ENCODE measurements at regions not wholly inside any gene's neighbourhood (a gene's known extent, or its start where the extent isn't known, plus 50 kb on each side); places are given as distances from the start of the nearest gene placed in this dataset.
"Not testable (repeated sequence)": the region's sequence is repeated elsewhere in the genome, so short reads cannot be mapped to it uniquely, and the experiment has no call there.

DNA sequence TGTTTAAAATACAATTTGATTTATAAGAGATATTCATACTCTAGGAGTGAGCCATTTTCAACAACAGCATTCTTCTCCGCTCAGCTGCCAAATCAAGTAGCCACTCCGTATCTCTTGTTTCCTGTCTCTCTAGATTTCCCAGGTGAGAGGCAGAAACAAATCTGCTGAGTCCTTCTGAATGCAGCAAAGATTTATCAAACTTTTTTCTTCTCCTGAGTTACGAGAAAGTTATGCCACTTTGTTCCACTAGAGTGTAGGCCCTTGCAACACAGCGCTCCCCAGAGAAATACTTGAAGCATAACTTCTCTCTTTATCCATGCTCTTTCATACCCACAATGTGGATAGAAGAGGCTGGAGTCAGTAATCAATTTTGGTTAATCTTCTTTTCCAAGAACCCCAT lies 1960.8 kb downstream of the OLFM4 start:
- Histone ChIP-seq H3K4me1 (ENCODE audit: control insufficient read depth, insufficient read depth, low read length) (peaks cover 5% of the 10 kb centered on the region; the same call in 1 of the 2 replicates), H3K9me3 (ENCODE audit: control insufficient read depth, insufficient read depth, low read length) (no peaks in the 10 kb centered on the region), H3K4me3 (ENCODE audit: low read depth, low read length) (no peak overlapping the region), H3K9ac (ENCODE audit: low read depth, low read length) (no peak overlapping the region; the same call in 1 of the 2 replicates), H3K27ac (ENCODE audit: low read depth, low read length) (no peak overlapping the region), H3K36me3 (ENCODE audit: control insufficient read depth, insufficient read depth, low read length) (no peaks in the 10 kb centered on the region), H3K27me3 (ENCODE audit: control insufficient read depth, insufficient read depth, low read length) (no peaks in the 10 kb centered on the region)

DNA sequence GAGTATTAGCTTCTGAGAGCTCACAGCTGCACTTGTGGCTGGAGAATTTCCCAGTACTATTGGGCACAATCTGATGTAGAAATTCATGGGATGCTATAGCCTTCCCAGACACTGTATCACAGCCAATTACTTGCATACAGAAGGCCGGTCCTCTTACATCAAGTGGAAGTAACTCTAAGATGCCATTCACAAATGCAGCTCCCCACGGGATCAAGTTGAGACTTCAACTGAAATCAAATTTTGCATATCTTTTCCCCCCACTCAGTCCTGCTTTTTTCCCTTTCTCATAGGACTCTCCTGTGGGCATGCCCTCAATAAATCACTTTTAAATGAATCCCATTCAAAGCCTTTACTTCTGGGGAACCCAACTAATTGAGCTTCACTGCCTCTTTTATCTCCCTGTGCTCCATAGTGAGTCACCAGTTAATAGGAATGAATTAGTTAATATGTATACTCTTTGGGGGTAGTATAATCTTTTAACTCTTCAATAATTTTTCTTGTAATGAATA lies 1970.8 kb downstream of the OLFM4 start:
- Histone ChIP-seq H3K9ac (ENCODE audit: low read depth, low read length) (0 out of 2 replicates have a peak overlapping the region, but pooled peaks have one; percentile 30), H3K27ac (ENCODE audit: low read depth, low read length) (peak overlapping the region; percentile 91)

DNA sequence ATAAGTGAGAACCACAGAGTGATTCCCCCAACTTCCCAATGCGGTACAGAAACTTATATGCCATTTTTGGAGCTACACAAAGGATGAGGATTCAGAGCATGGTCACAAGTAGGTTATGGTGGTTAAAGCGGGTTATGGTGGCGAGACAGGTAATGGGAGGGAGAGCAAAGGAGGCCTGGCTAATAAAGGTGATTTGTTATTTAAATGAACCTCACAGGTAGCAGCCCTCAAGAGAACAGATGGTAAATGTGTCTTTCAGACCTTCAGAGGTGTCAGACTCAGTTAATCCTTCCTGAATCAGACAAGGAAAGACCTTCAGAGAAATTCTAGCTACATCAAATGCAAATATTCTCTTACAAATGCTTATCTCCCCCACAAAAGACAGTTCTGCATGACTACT lies 1971.4 kb downstream of the OLFM4 start:
- no peak overlapping the region; the same call in 1 of the 2 replicates for H3K4me3 ChIP-seq (ENCODE audit: low read depth, low read length)
- peak overlapping the region; percentile 91 for H3K27ac ChIP-seq (ENCODE audit: low read depth, low read length)
- no peaks in the 10 kb centered on the region for H3K27me3 ChIP-seq (ENCODE audit: control insufficient read depth, insufficient read depth, low read length)
- H3K36me3 ChIP-seq (ENCODE audit: control insufficient read depth, insufficient read depth, low read length), result peaks cover 4% of the 10 kb centered on the region; the same call in 1 of the 2 replicates
- peaks cover 33% of the 10 kb centered on the region for H3K4me1 ChIP-seq (ENCODE audit: control insufficient read depth, insufficient read depth, low read length)
- 0 out of 2 replicates have a peak overlapping the region, but pooled peaks have one; percentile 30 for H3K9ac ChIP-seq (ENCODE audit: low read depth, low read length)
- peaks cover 22% of the 10 kb centered on the region for H3K9me3 ChIP-seq (ENCODE audit: control insufficient read depth, insufficient read depth, low read length)

More for the DNA sequence above, 1970.8 kb downstream of the OLFM4 start:
- peaks cover 33% of the 10 kb centered on the region for H3K4me1 ChIP-seq (ENCODE audit: control insufficient read depth, insufficient read depth, low read length)
- H3K27me3 ChIP-seq (ENCODE audit: control insufficient read depth, insufficient read depth, low read length), result no peaks in the 10 kb centered on the region
- H3K9me3 ChIP-seq (ENCODE audit: control insufficient read depth, insufficient read depth, low read length), result peaks cover 20% of the 10 kb centered on the region
- H3K4me3 ChIP-seq (ENCODE audit: low read depth, low read length), result no peak overlapping the region
- peaks cover 4% of the 10 kb centered on the region; the same call in 1 of the 2 replicates for H3K36me3 ChIP-seq (ENCODE audit: control insufficient read depth, insufficient read depth, low read length)

DNA sequence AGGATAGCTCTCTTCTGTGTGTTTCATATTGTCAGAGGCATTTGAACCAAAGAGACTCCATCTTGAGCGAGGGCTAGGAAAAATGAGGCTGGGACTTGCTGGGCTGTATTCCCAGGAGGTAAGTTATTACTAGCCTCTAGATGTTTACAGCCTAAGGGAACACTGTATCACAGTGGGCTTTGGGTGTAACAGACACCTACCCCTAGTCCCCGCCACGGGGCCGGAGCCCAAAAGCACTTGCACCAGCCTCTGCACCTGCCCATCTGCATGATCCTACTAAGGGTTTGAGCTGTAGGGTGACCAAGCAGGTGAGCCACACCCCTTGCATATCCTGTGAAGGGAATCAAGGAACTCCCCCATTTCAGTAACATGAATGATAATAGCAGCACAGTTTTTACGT lies 1972.2 kb downstream of the OLFM4 start:
- peak overlapping the region; percentile 91 for H3K27ac ChIP-seq (ENCODE audit: low read depth, low read length)
- H3K9me3 ChIP-seq (ENCODE audit: control insufficient read depth, insufficient read depth, low read length), result peaks cover 14% of the 10 kb centered on the region
- peaks cover 2% of the 10 kb centered on the region; the same call in 1 of the 2 replicates for H3K36me3 ChIP-seq (ENCODE audit: control insufficient read depth, insufficient read depth, low read length)
- H3K9ac ChIP-seq (ENCODE audit: low read depth, low read length), result no peak overlapping the region
- peaks cover 33% of the 10 kb centered on the region for H3K4me1 ChIP-seq (ENCODE audit: control insufficient read depth, insufficient read depth, low read length)
- no peak overlapping the region for H3K4me3 ChIP-seq (ENCODE audit: low read depth, low read length)
- H3K27me3 ChIP-seq (ENCODE audit: control insufficient read depth, insufficient read depth, low read length), result no peaks in the 10 kb centered on the region

DNA sequence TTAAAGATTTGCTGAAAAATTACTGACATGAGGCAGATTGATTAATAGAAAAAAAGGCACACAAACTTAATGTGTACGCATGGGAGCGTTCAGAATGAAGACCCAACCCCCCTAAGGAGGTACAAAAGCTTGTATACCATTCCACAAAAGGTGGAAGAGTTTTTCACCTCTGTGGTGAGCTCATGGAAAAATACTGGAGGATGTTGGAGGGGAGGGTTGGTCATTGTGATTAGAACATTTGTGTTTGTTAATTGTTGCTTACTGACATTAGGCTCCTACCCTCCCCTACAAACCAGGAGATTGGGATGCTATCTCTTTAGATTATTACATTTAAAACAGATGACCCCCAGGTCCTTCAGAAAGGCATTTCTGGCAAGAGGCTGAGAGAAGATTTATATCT lies 1973.3 kb downstream of the OLFM4 start:
- peaks cover 4% of the 10 kb centered on the region; the same call in 1 of the 2 replicates for H3K9me3 ChIP-seq (ENCODE audit: control insufficient read depth, insufficient read depth, low read length)

DNA sequence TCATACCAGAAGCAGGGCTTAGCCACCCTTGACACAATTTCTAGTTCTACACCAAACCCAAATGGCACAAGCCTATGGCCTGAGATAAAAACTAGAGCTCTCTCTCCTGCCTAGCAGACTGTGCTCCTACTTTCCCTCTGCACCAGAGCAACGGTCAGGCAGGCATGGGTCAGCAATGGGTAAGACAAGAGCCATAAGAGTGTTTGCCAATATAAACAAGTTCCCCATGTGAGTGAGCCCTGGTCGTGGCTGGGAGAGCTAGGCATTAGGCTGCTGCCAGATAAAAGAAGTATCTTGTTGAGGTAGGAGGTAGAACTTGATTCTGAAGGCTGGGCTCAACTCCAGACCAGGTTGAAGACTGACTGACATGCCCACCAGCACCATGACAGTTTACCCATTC lies 1979.1 kb downstream of the OLFM4 start:
- no peaks in the 10 kb centered on the region for H3K36me3 ChIP-seq (ENCODE audit: control insufficient read depth, insufficient read depth, low read length)
- H3K4me1 ChIP-seq (ENCODE audit: control insufficient read depth, insufficient read depth, low read length), result 0 out of 2 replicates have a peak, but pooled peaks cover 2% of the 10 kb centered on the region
- H3K4me3 ChIP-seq (ENCODE audit: low read depth, low read length), result no peak overlapping the region
- H3K9me3 ChIP-seq (ENCODE audit: control insufficient read depth, insufficient read depth, low read length), result 0 out of 2 replicates have a peak, but pooled peaks cover 3% of the 10 kb centered on the region
- H3K9ac ChIP-seq (ENCODE audit: low read depth, low read length), result no peak overlapping the region
- H3K27ac ChIP-seq (ENCODE audit: low read depth, low read length), result no peak overlapping the region
- H3K27me3 ChIP-seq (ENCODE audit: control insufficient read depth, insufficient read depth, low read length), result no peaks in the 10 kb centered on the region

More for the DNA sequence above, 1973.3 kb downstream of the OLFM4 start:
- Histone ChIP-seq H3K4me3 (ENCODE audit: low read depth, low read length) (no peak overlapping the region), H3K36me3 (ENCODE audit: control insufficient read depth, insufficient read depth, low read length) (no peaks in the 10 kb centered on the region; the same call in 1 of the 2 replicates), H3K27me3 (ENCODE audit: control insufficient read depth, insufficient read depth, low read length) (no peaks in the 10 kb centered on the region), H3K4me1 (ENCODE audit: control insufficient read depth, insufficient read depth, low read length) (peaks cover 33% of the 10 kb centered on the region), H3K9ac (ENCODE audit: low read depth, low read length) (no peak overlapping the region), H3K27ac (ENCODE audit: low read depth, low read length) (peak overlapping the region; percentile 91)

DNA sequence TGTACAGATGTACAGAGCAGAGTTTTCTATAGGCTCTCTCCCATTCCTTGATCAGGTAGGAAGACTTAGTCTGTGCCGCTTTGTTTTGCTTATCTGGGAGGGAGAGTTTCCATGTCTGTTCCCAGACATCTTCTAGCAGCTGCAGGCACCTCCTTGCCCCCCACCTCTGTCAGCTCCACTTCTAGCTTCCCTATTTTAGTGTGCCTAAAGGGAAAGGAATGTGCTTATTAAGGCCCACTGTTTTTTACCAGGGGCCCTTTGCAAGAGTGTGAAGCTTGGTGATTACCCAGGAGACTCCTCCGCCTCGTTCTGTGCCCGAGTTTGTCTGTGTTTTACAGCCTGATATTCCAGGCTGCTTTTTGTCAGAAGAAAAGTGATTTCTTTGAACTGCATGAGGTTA lies 1984.4 kb downstream of the OLFM4 start:
- Histone ChIP-seq H3K36me3 (ENCODE audit: control insufficient read depth, insufficient read depth, low read length) (no peaks in the 10 kb centered on the region), H3K4me1 (ENCODE audit: control insufficient read depth, insufficient read depth, low read length) (peaks cover 19% of the 10 kb centered on the region), H3K9ac (ENCODE audit: low read depth, low read length) (no peak overlapping the region), H3K4me3 (ENCODE audit: low read depth, low read length) (no peak overlapping the region; the same call in 1 of the 2 replicates), H3K9me3 (ENCODE audit: control insufficient read depth, insufficient read depth, low read length) (no peaks in the 10 kb centered on the region), H3K27me3 (ENCODE audit: control insufficient read depth, insufficient read depth, low read length) (no peaks in the 10 kb centered on the region), H3K27ac (ENCODE audit: low read depth, low read length) (no peak overlapping the region)

DNA sequence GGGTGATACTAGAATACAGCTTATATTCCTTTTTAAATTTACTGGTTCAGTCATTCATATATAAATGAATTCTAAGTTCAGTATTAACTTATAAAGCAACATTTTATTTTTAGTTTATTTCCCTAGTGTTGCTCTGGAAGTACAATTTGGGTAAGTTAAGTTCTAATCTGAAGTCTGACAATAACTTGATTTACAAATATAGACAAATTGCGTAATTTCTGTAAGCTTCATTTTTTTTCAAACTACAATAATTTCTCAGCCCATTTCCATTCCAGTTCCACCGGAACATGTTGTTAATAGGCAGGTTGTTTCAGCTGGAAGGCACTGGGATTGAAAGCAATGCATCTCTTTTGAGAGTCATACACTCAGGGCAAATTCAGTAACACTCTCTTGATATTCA lies 2000.7 kb downstream of the OLFM4 start:
- Histone ChIP-seq H3K4me3 (ENCODE audit: low read depth, low read length) (no peak overlapping the region), H3K27me3 (ENCODE audit: control insufficient read depth, insufficient read depth, low read length) (no peaks in the 10 kb centered on the region), H3K36me3 (ENCODE audit: control insufficient read depth, insufficient read depth, low read length) (no peaks in the 10 kb centered on the region; the same call in 1 of the 2 replicates), H3K9ac (ENCODE audit: low read depth, low read length) (no peak overlapping the region), H3K27ac (ENCODE audit: low read depth, low read length) (no peak overlapping the region), H3K4me1 (ENCODE audit: control insufficient read depth, insufficient read depth, low read length) (no peaks in the 10 kb centered on the region), H3K9me3 (ENCODE audit: control insufficient read depth, insufficient read depth, low read length) (peaks cover 20% of the 10 kb centered on the region)

DNA sequence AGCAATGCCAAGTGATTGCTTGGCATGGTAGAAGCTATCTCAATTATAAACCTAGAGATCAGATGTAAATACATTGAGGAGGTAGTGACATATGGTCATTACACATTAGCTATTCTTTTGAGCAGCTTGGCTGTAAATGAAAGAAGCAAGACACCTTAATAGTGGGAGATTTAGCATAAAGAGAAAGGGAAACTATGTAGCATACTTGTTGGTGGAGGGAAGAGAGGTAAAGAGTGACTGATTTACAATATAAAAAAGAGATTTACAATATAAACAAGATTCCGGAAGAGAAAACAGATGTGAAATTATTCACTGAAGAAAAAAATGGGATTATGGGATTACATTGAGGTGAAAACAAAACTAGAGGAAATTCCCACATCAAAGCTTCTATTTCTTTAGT lies 2009.6 kb downstream of the OLFM4 start:
- Histone ChIP-seq H3K27me3 (ENCODE audit: control insufficient read depth, insufficient read depth, low read length) (no peaks in the 10 kb centered on the region), H3K36me3 (ENCODE audit: control insufficient read depth, insufficient read depth, low read length) (no peaks in the 10 kb centered on the region), H3K4me1 (ENCODE audit: control insufficient read depth, insufficient read depth, low read length) (peaks cover 38% of the 10 kb centered on the region), H3K27ac (ENCODE audit: low read depth, low read length) (peak overlapping the region; percentile 58), H3K9me3 (ENCODE audit: control insufficient read depth, insufficient read depth, low read length) (no peaks in the 10 kb centered on the region), H3K4me3 (ENCODE audit: low read depth, low read length) (no peak overlapping the region), H3K9ac (ENCODE audit: low read depth, low read length) (no peak overlapping the region)

DNA sequence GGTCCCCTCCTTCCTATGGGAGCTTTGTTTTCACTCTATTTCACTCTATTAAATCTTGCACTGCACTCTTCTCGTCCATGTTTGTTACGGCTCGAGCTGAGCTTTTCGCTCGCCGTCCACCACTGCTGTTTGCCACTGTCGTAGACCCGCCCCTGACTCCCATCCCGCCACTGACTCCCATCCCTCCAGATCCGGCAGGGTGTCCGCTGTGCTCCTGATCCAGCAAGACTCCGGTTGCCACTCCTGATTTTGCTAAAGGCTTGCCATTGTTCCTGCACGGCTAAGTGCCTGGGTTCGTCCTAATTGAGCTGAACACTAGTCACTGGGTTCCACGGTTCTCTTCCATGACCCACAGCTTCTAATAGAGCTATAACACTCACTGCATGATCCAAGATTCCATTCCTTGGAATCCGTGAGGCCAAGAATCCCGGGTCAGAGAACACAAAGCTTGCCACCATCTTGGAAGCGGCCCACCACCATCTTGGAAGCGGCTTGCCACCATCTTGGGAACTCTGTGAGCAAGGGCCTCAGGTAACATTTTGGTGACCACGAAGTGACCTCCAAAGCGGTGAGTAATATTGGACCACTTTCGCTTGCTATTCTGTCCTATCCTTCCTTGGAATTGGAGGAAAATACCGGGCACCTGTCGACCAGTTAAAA lies 2025.4 kb downstream of the OLFM4 start:
- H3K4me3 ChIP-seq (ENCODE audit: low read depth, low read length); H3K27me3 ChIP-seq (ENCODE audit: control insufficient read depth, insufficient read depth, low read length); H3K4me1 ChIP-seq (ENCODE audit: control insufficient read depth, insufficient read depth, low read length); H3K9me3 ChIP-seq (ENCODE audit: control insufficient read depth, insufficient read depth, low read length); H3K9ac ChIP-seq (ENCODE audit: low read depth, low read length); H3K27ac ChIP-seq (ENCODE audit: low read depth, low read length): not testable (repeated sequence)
- peaks cover 28% of the 10 kb centered on the region for H3K36me3 ChIP-seq (ENCODE audit: control insufficient read depth, insufficient read depth, low read length)

DNA sequence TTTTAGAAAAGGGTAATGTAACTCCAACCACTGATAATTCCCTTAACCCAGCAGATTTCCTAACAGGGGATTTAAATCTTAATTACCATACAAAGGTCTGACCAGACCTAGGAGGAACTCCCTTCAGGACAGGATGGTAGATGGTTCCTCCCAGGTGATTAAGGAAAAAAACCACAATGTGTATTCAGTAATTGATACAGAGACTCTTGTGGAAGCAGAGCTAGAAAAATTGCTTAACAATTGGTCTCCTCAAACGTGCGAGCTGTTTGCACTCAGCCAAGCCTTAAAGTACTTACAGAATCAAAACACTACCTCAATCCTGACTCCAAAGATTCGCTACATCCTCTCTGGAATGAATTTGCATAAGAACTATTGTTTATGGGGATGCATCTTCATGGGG lies 2027.1 kb downstream of the OLFM4 start:
- H3K36me3 ChIP-seq (ENCODE audit: control insufficient read depth, insufficient read depth, low read length), result peaks cover 14% of the 10 kb centered on the region; the same call in 1 of the 2 replicates
- not testable (repeated sequence) for H3K27me3 ChIP-seq (ENCODE audit: control insufficient read depth, insufficient read depth, low read length)

More for the DNA sequence above, 2027.1 kb downstream of the OLFM4 start:
- not testable (repeated sequence) for H3K9ac ChIP-seq (ENCODE audit: low read depth, low read length); H3K4me3 ChIP-seq (ENCODE audit: low read depth, low read length); H3K27ac ChIP-seq (ENCODE audit: low read depth, low read length); H3K9me3 ChIP-seq (ENCODE audit: control insufficient read depth, insufficient read depth, low read length); H3K4me1 ChIP-seq (ENCODE audit: control insufficient read depth, insufficient read depth, low read length)
